ENCODE measurements at regions not wholly inside any gene's neighbourhood (a gene's known extent, or its start where the extent isn't known, plus 50 kb on each side); places are given as distances from the start of the nearest gene placed in this dataset.
A peak's percentile ranks its signal among the peaks of the same experiment; 100 is the strongest.

DNA sequence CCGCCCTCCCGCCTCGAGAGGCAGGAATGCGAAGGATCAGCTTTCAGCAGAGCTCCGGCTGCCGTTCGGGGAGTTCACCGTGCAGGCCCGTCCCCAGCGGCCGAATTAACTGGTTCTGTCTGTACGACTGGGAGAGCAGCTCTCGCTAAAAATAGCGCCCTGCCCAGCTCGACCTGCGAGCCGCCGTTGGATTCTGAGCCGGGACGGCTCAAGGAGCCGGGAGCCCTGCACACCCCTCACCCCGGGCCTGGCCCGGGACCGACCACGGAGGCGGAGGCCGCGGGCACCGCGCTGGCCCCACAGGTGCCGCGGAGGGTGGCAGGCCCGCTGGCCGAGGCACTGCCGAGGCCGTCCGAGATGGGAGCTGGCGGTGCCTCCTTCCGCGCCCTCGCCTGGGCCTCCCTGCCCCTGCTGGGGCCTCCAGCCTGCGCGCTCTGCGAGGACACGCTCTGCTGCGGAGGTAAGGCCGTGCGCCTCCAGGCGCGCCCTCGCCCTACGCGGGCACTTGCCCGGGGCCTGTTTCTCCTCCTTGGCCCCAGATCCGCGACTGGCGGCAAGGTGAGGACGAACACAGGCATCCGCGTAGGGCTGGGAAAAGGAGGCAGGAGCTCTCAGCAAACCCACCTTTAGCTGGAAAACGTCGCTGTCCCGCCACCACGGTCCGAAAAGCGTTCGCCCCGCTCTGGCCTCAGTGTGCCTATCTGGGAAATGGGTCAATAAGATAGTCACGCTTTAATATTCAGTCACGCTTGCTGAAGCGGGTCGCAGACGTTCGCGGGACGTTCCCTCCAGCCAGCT is 53.1 kb upstream of the DAB2IP start:
- ChIA-PET POLR2A (ENCODE audit: low non-redundant PET) (no interaction called here), CTCF (interaction anchor here (0.6 to 3.2 kb wide), 7 partner anchors 10 to 97 kb away, joined by 3 to 13 read pairs (median 4); no protein-coding TSS in a partner anchor)
- H3K27ac ChIP-seq = peak overlapping the region; percentile 88
- peak; percentile 85 for DNase-seq (ENCODE audit: low spot score)
- TF ChIP-seq, protein P1, sequence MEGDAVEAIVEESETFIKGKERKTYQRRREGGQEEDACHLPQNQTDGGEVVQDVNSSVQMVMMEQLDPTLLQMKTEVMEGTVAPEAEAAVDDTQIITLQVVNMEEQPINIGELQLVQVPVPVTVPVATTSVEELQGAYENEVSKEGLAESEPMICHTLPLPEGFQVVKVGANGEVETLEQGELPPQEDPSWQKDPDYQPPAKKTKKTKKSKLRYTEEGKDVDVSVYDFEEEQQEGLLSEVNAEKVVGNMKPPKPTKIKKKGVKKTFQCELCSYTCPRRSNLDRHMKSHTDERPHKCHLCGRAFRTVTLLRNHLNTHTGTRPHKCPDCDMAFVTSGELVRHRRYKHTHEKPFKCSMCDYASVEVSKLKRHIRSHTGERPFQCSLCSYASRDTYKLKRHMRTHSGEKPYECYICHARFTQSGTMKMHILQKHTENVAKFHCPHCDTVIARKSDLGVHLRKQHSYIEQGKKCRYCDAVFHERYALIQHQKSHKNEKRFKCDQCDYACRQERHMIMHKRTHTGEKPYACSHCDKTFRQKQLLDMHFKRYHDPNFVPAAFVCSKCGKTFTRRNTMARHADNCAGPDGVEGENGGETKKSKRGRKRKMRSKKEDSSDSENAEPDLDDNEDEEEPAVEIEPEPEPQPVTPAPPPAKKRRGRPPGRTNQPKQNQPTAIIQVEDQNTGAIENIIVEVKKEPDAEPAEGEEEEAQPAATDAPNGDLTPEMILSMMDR (conservative IDR thresholded peaks at IDR 0.05; ENCODE audit: low read depth) = peak; percentile 70

- DNase-seq (ENCODE audit: low spot score) = peak; percentile 86
- H3K27ac ChIP-seq = peak overlapping the region; percentile 88
- ChIA-PET CTCF (interaction anchor here (0.6 to 3.2 kb wide), 7 partner anchors 10 to 474 kb away, joined by 3 to 13 read pairs (median 5); no protein-coding TSS in a partner anchor), POLR2A (ENCODE audit: low non-redundant PET) (no interaction called here)
- TF ChIP-seq, protein P1 (conservative IDR thresholded peaks at IDR 0.05; ENCODE audit: low read depth) = no peak
Observed at GRCh38 chr9:121598965-121599871, 52.2 kb upstream of the DAB2IP start.

GRCh38 chr9:121599872-121600585 is 51.4 kb upstream of the DAB2IP start:
- DNase-seq (ENCODE audit: low spot score) = no peak
- CTCF ChIA-PET = interaction anchor here (0.6 to 3.2 kb wide), 6 partner anchors 9 to 473 kb away, joined by 3 to 13 read pairs (median 3); no protein-coding TSS in a partner anchor
- POLR2A ChIA-PET (ENCODE audit: low non-redundant PET) = no interaction called here
- peak overlapping the region; percentile 88; the same call in 1 of the 2 replicates for H3K27ac ChIP-seq
- TF ChIP-seq, protein P1 (conservative IDR thresholded peaks at IDR 0.05; ENCODE audit: low read depth) = no peak

DNA sequence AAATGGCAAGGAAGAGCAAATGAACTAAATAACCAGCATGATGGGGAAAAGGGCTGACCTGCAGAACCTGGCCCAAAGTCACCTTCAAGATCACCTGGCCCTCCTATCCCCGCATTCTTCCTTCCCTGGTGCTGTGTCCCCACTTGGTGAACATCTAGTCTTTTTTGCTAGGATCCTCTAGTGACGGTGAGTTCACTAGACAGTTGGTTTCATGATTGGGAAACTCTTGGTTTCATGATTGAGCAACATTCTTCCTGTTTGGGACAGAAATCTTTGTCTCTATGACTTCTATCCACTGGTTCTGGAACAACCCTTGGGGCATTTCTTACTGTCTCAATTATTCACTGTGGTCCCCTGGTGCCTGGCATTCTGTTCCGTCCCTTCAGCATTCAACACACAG is 50.2 kb upstream of the DAB2IP start:
- ChIA-PET CTCF (interaction anchor here (1.8 kb wide), 1 partner anchor 51 kb away, joined by 6 read pairs; no protein-coding TSS in a partner anchor), POLR2A (ENCODE audit: low non-redundant PET) (no interaction called here)
- no peak for DNase-seq (ENCODE audit: low spot score)

More for the DNA sequence above, 50.2 kb upstream of the DAB2IP start:
- TF ChIP-seq, protein P1 (conservative IDR thresholded peaks at IDR 0.05; ENCODE audit: low read depth) = no peak
- no peak overlapping the region for H3K27ac ChIP-seq

All from RWPE1 (cell line).